GM21528 (cell line): ENCODE measurements at regions not wholly inside any gene's neighbourhood (a gene's known extent, or its start where the extent isn't known, plus 50 kb on each side); places are given as distances from the start of the nearest gene placed in this dataset.
"Not testable (repeated sequence)": the region's sequence is repeated elsewhere in the genome, so short reads cannot be mapped to it uniquely, and the experiment has no call there.

Experiments used
- ATAC-seq: cut with Tn5 transposase; IDR thresholded peaks from one replicate; pipeline ENCODE4 v1.9.1; 2021; ENCODE audit warnings: mild to moderate bottlenecking, moderate library complexity; ENCODE audit not compliant: unreplicated experiment, low FRiP score

DNA sequence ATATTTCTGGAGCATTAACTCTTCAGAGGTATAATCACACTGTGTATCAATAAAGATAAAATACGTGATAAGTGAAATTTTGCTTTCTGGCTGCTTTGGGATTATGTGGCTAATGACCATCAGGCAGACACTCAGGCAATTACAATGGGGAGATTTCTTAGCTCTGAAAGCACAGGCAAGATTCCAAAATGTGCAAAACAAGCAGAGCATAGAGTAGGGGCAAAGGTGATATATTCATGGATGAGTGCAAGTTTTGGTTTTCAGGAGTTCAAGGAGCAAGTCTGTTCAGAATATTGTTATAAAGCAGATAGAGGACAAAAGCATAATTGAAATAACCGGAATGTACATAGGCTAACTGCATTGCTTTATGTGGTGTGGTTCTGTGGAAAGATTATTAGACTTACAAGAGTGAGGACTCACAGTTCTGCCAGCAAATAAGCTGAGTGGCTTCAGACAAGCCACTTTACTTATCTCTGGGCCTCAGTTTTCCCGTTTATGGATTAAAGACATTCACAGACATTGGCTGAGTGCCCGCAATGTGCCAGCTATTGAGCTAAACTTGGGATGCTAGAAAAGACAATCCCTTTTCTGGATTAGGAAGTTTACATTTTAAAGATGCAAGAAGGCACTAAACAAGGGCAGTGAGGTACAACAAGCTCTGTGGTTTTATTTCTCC is 945.6 kb upstream of the ARRDC3 start:
- ATAC-seq, result no peak

DNA sequence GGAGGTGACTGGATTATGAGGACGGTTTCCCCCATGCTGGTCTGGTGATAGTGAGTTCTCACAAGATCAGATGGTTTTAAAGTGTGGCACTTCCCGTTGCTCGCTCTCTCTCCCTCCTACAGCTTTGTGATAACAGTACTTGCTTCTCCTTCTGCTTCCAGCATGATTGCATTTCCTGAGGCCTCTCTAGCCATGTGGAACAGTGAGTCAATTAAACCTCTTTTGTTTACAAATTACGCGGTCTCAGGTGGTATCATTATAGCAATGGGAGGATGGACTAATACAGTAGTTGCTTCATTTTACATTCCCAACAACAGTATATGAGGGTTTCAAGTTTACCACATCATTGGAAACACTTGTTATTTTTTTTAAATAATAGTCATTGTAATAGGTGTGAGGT is 937.3 kb upstream of the ARRDC3 start:
- no peak for ATAC-seq

- ATAC-seq, result no peak
These were observed 930.3 kb upstream of the ARRDC3 start for GRCh38 chr5:92313385-92313784.

- no peak for ATAC-seq
These were observed 926.3 kb upstream of the ARRDC3 start for GRCh38 chr5:92309336-92309991.

GRCh38 chr5:92308679-92309078 is 925.6 kb upstream of the ARRDC3 start:
- ATAC-seq, result no peak

DNA sequence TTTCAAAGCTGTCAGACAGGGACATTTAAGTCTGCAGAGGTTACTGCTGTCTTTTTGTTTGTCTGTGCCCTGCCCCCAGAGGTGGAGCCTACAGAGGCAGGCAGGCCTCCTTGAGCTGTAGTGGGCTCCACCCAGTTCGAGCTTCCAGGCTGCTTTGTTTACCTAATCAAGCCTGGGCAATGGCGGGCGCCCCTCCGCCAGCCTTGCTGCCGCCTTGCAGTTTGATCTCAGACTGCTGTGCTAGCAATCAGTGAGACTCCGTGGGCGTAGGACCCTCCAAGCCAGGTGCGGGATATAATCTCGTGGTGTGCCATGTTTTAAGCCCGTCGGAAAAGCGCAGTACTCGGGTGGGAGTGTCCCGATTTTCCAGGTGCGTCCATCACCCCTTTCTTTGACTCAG is 919.2 kb upstream of the ARRDC3 start:
- ATAC-seq, result not testable (repeated sequence)

- ATAC-seq, result no peak
These were observed 900.4 kb upstream of the ARRDC3 start for GRCh38 chr5:92283521-92283920.

DNA sequence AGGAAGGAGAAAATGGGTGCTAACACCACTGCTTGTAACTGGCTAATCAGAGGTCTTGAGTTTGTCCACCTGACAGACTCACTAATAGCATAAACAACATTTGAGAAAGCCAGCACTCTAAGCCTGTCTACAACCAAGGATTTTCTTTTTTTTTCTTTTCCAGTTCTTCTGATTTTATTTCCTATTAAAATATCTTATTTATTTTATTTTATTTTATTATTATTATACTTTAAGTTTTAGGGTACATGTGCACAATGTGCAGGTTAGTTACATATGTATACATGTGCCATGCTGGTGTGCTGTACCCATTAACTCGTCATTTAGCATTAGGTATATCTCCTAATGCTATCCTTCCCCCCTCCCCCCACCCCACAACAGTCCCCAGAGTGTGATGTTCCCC is 888.6 kb upstream of the ARRDC3 start:
- ATAC-seq, result not testable (repeated sequence)

DNA sequence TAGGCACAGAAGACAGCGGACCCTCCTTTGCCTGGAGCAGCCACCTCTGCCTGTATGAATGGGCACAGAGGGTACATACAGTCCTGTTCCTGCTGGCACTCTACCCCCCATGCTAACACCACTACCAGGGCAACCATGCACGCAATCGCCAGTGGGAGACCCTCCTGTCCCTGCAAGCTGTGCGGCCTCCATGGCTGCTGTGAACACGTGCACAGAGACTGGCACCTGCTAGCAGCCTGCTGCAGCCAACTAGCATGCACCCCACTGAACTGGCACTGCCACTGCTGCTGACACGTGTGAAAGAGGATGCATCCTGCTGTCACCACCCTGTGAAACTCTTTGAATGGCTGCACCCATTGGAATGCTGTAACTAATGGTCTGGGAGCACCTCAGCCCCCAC is 885.2 kb upstream of the ARRDC3 start:
- no peak for ATAC-seq

- ATAC-seq, result no peak
These were observed 884.7 kb upstream of the ARRDC3 start for GRCh38 chr5:92267830-92268229.

GRCh38 chr5:92265804-92266203 is 882.7 kb upstream of the ARRDC3 start:
- ATAC-seq, result no peak

GRCh38 chr5:92255605-92256004 is 872.5 kb upstream of the ARRDC3 start:
- not testable (repeated sequence) for ATAC-seq

DNA sequence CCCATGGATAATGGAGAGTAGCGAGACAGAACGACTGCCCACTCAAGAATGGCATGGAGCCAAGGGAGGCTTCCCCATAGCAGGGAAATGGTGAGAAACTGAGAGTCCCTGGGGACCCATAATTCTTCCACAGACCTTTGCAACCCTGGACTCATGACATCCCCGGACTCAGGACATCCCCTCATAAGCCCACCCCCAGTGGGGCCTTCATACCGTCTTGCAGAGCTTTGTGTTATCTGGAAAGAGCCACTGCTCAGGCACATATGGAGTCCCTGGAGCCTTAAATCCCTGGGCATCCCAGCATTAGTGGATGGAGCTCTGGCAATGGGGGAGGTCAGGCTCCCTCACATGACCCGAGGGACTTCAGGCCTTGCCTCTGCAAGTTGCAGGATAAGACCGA is 865.4 kb upstream of the ARRDC3 start:
- ATAC-seq, result no peak

- no peak for ATAC-seq
These were observed 859.1 kb upstream of the ARRDC3 start for GRCh38 chr5:92242170-92242569.

DNA sequence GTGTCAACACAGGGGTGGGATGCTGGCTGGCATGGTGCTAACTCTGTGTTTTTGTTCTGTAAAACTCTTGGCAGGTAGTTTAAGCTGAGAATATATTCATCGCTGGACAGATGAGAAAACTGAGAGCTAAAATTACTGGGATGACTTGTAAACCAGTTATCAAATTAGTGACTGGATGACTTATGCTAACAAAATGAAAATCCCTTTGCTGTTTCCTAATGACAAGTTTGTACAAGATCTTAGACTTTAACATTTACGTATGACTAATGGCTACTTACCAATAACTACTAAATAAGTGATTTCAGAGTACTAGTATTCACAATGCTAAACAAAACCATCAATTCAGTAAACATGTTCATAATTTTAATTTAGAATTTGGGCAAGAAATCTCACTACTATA is 854.8 kb upstream of the ARRDC3 start:
- ATAC-seq, result no peak

- ATAC-seq, result no peak
These were observed 839.3 kb upstream of the ARRDC3 start for GRCh38 chr5:92222449-92222848.

- not testable (repeated sequence) for ATAC-seq
These were observed 833.7 kb upstream of the ARRDC3 start for GRCh38 chr5:92216852-92217251.

- no peak for ATAC-seq
These were observed 832.0 kb upstream of the ARRDC3 start for GRCh38 chr5:92215116-92215515.

- ATAC-seq, result no peak
These were observed 825.1 kb upstream of the ARRDC3 start for GRCh38 chr5:92208265-92208664.

DNA sequence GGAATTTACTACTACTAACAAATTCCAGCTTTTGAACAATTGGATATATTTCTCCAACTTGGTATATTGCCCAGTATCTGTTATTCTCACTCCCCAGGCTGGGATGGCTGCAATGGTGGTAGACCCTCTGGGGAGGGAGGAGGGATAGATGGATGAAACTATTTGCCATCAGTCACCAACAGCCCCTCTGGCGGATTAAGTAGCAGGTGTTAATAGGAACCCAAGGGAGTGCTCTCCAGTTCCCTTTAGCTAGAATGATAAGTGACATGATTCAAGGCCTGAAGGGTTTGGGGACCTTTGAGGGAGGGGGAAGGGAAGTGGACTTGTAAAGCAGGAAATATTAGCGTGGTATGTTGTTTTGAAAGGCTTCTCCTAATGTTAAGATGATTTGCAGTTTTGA is 824.0 kb upstream of the ARRDC3 start:
- ATAC-seq, result no peak

DNA sequence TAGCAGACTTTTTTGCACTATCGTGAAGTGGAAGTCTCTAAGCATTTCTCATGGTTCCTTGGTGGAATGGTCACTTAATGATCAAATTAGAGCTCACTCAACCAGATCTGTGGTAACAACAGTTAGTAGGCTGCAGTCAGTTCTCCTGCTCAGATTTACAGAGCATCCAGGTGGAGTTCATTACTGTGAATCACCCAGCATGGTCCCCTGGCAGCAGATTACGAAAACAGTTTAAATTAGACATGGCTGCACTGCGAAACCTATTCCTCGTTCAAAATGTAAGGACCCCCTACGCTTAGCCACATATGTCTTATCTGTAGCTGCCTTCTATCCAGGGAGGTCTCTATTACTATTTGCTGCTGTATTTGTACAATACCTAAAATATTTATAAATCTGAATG is 823.6 kb upstream of the ARRDC3 start:
- no peak for ATAC-seq

DNA sequence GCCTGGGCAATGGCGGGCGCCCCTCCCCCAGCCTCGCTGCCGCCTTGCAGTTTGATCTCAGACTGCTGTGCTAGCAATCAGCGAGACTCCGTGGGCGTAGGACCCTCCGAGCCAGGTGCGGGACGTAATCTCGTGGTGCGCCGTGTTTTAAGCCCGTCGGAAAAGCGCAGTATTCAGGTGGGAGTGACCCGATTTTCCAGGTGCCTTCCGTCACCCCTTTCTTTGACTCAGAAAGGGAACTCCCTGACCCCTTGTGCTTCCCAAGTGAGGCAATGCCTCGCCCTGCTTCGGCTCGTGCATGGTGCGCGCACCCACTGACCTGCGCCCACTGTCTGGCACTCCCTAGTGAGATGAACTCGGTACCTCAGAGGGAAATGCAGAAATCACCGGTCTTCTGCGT is 815.9 kb upstream of the ARRDC3 start:
- ATAC-seq, result not testable (repeated sequence)
